ENCODE measurements at regions not wholly inside any gene's neighbourhood (a gene's known extent, or its start where the extent isn't known, plus 50 kb on each side); places are given as distances from the start of the nearest gene placed in this dataset.

DNA sequence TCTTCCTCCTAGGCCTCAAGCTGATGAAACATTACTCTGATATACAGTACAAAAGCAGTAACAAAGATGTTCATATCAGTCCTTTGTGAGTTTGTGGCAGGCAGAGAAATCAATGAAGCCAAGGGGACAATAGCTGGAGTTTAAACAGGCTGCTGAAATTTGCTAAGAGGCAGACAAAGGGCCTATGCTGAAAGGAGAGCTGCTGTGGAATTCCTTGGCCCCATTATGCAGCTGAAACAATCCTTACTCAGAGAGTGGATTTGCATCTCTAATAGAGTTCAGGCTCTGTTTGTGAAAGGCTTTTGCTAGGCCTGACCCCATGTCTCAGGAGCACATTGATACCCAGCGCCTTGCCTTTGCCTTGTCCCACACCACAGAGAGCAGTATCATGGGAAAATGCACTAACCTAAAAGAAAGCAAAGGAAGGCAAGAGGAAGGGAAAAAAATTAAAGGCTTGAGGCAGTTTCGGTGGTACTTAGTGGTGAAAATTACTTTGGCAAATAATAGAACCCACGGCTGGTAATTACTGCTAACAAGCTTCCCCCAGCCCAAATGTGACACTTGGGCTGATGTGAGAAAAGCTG, 195.0 kb upstream of the EPHA3 start:
- H2AFZ ChIP-seq (ENCODE audit: low read depth), result 0 out of 2 replicates have a peak overlapping the region, but pooled peaks have one; percentile 35
- CTCF ChIA-PET, result no interaction called here
- 0% methylated on average over 3 of the region's 3 CpGs for WGBS (ENCODE audit: low lambda C conversion rate)

More for the DNA sequence above, 195.0 kb upstream of the EPHA3 start:
- no peak for DNase-seq
- no peaks in the 10 kb centered on the region for H3K4me1 ChIP-seq (ENCODE audit: control insufficient read depth in 1 of 2, insufficient read depth in 2 of 2, low read depth in 1 of 2, low read length in 1 of 2)
- no peak overlapping the region for H3K9ac ChIP-seq
- H3K9me2 ChIP-seq, result no peaks in the 10 kb centered on the region
- no peak overlapping the region for H3K4me2 ChIP-seq
- no peak overlapping the region for H3K27ac ChIP-seq (ENCODE audit: low read depth in 2 of 2, low read length in 1 of 2)
- no peaks in the 10 kb centered on the region for H4K20me1 ChIP-seq (ENCODE audit: insufficient read depth)
- no peaks in the 10 kb centered on the region for H3F3A ChIP-seq (replicated peaks; ENCODE audit: insufficient read depth)
- H3K27me3 ChIP-seq (ENCODE audit: insufficient read depth), result no peaks in the 10 kb centered on the region
- H3K79me2 ChIP-seq (ENCODE audit: insufficient read depth), result no peaks in the 10 kb centered on the region
- H3K4me3 ChIP-seq (ENCODE audit: low read depth in 2 of 2, low read length in 1 of 2), result no peak overlapping the region
- no peaks in the 10 kb centered on the region for H3K9me3 ChIP-seq
- no peaks in the 10 kb centered on the region for H3K36me3 ChIP-seq (replicated peaks in 1 of 2; ENCODE audit: control insufficient read depth in 1 of 2, insufficient read depth in 2 of 2, low read length in 1 of 2)
- POLR2A ChIA-PET, result no interaction called here
- TF ChIP-seq SMC3 (IDR thresholded peaks at IDR 0.05; ENCODE audit: low read depth, low read length) (no peak), MEF2A (IDR thresholded peaks at IDR 0.05; ENCODE audit: borderline replicate concordance, low read depth) (no peak), JUND (IDR thresholded peaks at IDR 0.05) (no peak), SIN3A (IDR thresholded peaks at IDR 0.05; ENCODE audit: borderline replicate concordance, low read depth, low read length) (no peak), TEAD4 (IDR thresholded peaks at IDR 0.05; ENCODE audit: borderline replicate concordance, insufficient read depth) (no peak), EZH2phosphoT487 (IDR thresholded peaks at IDR 0.05; ENCODE audit: borderline replicate concordance, low read depth) (no peak), POLR2AphosphoS5 (IDR thresholded peaks at IDR 0.05; ENCODE audit: low read depth, low read length) (no peak), TCF12 (IDR thresholded peaks at IDR 0.05) (no peak), TAF1 (IDR thresholded peaks at IDR 0.05; ENCODE audit: borderline replicate concordance, low read depth, low read length) (no peak), GATA2 (CRISPR knock-in tag; IDR thresholded peaks at IDR 0.05) (no peak), ZBTB33 (IDR thresholded peaks at IDR 0.05; ENCODE audit: borderline replicate concordance, low read depth) (no peak), REST (IDR thresholded peaks at IDR 0.05; ENCODE audit: low read depth, low read length) (no peak), GABPA (IDR thresholded peaks at IDR 0.05; ENCODE audit: low read depth) (no peak), YY1 (IDR thresholded peaks at IDR 0.05; ENCODE audit: low read depth) (no peak), FOXM1 (IDR thresholded peaks at IDR 0.05; ENCODE audit: low read depth) (no peak), FOXJ3 (CRISPR knock-in tag; IDR thresholded peaks at IDR 0.05) (no peak)
- TF ChIP-seq, protein P1, sequence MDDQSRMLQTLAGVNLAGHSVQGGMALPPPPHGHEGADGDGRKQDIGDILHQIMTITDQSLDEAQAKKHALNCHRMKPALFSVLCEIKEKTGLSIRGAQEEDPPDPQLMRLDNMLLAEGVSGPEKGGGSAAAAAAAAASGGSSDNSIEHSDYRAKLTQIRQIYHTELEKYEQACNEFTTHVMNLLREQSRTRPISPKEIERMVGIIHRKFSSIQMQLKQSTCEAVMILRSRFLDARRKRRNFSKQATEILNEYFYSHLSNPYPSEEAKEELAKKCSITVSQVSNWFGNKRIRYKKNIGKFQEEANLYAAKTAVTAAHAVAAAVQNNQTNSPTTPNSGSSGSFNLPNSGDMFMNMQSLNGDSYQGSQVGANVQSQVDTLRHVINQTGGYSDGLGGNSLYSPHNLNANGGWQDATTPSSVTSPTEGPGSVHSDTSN (IDR thresholded peaks at IDR 0.05), result no peak
- TF ChIP-seq, protein P2, sequence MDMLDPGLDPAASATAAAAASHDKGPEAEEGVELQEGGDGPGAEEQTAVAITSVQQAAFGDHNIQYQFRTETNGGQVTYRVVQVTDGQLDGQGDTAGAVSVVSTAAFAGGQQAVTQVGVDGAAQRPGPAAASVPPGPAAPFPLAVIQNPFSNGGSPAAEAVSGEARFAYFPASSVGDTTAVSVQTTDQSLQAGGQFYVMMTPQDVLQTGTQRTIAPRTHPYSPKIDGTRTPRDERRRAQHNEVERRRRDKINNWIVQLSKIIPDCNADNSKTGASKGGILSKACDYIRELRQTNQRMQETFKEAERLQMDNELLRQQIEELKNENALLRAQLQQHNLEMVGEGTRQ (IDR thresholded peaks at IDR 0.05; ENCODE audit: borderline replicate concordance, low read depth, low read length), result no peak
